ENCODE measurements at regions not wholly inside any gene's neighbourhood (a gene's known extent, or its start where the extent isn't known, plus 50 kb on each side); places are given as distances from the start of the nearest gene placed in this dataset.

DNA sequence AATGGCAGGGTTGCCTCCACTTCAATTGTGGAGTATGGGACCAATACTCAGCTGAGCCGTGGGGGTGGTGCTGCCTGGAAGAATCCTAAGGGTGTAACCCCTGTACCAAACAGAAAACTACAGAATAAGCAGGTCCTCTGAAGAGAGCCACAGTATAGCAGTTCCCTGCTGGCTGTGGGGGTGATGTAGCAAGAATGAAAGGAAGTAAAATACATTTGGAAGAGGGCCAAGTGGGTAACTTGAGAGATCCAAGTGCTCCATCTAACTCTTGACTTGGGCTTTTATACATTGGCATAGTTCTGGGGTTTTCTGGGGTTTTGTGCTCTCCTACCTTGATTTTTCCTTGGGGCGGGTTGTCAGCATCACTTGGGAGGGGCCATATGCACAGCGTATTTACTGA, 341.4 kb downstream of the OTOL1 start:
- no peak overlapping the region for H3K4me3 ChIP-seq (ENCODE audit: low read depth, low read length)
- TF ChIP-seq, protein P1, sequence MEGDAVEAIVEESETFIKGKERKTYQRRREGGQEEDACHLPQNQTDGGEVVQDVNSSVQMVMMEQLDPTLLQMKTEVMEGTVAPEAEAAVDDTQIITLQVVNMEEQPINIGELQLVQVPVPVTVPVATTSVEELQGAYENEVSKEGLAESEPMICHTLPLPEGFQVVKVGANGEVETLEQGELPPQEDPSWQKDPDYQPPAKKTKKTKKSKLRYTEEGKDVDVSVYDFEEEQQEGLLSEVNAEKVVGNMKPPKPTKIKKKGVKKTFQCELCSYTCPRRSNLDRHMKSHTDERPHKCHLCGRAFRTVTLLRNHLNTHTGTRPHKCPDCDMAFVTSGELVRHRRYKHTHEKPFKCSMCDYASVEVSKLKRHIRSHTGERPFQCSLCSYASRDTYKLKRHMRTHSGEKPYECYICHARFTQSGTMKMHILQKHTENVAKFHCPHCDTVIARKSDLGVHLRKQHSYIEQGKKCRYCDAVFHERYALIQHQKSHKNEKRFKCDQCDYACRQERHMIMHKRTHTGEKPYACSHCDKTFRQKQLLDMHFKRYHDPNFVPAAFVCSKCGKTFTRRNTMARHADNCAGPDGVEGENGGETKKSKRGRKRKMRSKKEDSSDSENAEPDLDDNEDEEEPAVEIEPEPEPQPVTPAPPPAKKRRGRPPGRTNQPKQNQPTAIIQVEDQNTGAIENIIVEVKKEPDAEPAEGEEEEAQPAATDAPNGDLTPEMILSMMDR (IDR thresholded peaks at IDR 0.05; ENCODE audit: low read depth, low read length, missing control alignments), result no peak
- DNase-seq (ENCODE audit: low read depth), result no peak
- in situ Hi-C loops (cut with HindIII; ENCODE audit: low sequenced_read_pairs), result no loop called here

DNA sequence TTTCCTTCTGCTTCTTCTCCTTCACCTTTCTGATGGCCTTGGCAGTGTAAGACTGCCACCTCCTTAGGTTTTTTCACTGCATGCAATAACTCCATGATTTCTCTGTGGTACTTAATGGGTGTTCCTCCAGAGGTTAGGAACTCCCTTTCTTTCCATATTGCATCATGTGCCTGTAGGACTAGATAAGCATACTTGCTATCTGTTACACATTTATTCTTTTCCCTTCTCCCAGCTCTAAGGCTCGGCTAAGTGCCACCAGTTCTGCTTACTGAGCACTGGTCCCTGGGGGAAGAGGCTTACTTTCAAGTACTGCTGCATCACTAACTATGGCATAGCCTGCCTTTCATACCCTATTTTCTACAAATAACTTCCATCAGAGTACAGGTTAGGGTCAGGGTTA, 351.8 kb downstream of the OTOL1 start:
- in situ Hi-C loops (cut with HindIII; ENCODE audit: low sequenced_read_pairs), result no loop called here
- no peak overlapping the region for H3K4me3 ChIP-seq (ENCODE audit: low read depth, low read length)
- TF ChIP-seq, protein P1 (IDR thresholded peaks at IDR 0.05; ENCODE audit: low read depth, low read length, missing control alignments), result no peak
- DNase-seq (ENCODE audit: low read depth), result no peak

- peak; percentile 12 for DNase-seq (ENCODE audit: low read depth)
- TF ChIP-seq, protein P1 (IDR thresholded peaks at IDR 0.05; ENCODE audit: low read depth, low read length, missing control alignments), result peak; percentile 84
- in situ Hi-C loops (cut with HindIII; ENCODE audit: low sequenced_read_pairs), result no loop called here
- H3K4me3 ChIP-seq (ENCODE audit: low read depth, low read length), result no peak overlapping the region
Observed at GRCh38 chr3:161851941-161852566, 355.4 kb downstream of the OTOL1 start.

DNA sequence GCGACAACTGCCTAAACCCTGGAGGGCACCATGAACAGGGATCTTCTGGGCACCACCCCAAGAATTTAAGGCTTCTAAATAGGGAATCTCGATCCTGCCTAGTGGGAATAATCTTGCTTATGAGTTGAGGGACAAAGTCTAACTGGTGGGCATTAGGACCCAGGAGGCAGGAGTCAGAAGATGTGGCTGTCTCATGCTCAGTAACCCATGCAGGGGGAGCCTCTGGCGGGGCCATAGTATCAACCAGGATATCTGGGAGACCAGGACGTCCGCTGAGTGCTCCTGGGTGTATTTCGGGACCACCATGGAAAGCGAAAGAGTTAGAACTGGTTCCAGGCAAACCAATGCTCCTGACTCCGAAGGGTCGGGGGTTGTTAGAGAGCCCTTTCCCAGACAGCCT, 356.1 kb downstream of the OTOL1 start:
- in situ Hi-C loops (cut with HindIII; ENCODE audit: low sequenced_read_pairs), result no loop called here
- no peak overlapping the region for H3K4me3 ChIP-seq (ENCODE audit: low read depth, low read length)
- TF ChIP-seq, protein P1 (IDR thresholded peaks at IDR 0.05; ENCODE audit: low read depth, low read length, missing control alignments), result no peak
- no peak for DNase-seq (ENCODE audit: low read depth)

DNA sequence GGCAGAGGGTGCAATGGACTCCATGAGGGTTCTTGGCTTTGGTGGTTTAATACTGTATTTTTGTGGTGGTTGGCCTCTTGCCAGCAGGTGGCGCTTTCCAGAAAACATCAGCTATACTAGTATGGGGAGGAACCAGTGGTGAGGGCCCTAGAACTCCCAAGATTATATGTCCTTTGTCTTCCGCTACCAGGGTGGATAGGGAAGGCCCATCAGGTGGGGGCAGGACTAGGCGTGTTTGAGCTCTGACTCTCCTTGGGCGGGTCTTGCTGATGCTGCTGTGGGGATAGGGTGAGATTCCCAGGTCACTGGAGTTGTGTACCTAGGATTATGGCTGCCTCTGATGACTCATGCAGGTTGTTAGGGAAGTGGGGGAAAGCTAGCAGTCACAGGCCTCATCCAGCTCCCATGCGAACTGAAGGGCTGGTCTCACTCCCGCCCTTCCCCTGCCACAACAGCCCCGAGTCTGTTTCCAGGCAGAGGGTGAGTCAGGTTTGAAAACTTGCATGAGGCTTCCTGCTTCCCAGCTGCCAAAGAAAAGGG, 357.7 kb downstream of the OTOL1 start:
- TF ChIP-seq, protein P1 (IDR thresholded peaks at IDR 0.05; ENCODE audit: low read depth, low read length, missing control alignments), result no peak
- in situ Hi-C loops (cut with HindIII; ENCODE audit: low sequenced_read_pairs), result no loop called here
- peak; percentile 33 for DNase-seq (ENCODE audit: low read depth)
- H3K4me3 ChIP-seq (ENCODE audit: low read depth, low read length), result no peak overlapping the region

DNA sequence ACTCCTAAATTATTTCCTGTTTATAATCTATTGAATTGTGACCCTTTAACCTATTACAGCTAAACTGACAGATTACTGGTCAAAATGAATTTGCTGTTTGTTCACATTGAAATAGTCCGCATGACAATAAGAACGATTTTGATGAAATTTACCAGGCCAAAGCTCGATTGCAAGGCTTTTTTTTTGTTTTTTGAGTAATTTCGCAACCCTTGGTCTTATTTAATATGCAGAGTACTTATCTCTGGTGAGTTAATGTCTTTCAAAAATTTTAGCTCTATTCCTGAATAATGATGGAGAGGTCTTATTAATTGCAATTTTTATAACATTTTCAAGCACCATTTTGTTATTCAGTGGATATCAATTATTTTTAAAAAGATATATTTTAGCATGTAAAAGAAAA, 362.4 kb downstream of the OTOL1 start:
- H3K4me3 ChIP-seq (ENCODE audit: low read depth, low read length), result no peak overlapping the region
- in situ Hi-C loops (cut with HindIII; ENCODE audit: low sequenced_read_pairs), result no loop called here
- no peak for DNase-seq (ENCODE audit: low read depth)
- TF ChIP-seq, protein P1 (IDR thresholded peaks at IDR 0.05; ENCODE audit: low read depth, low read length, missing control alignments), result no peak
